ENCODE measurements at regions not wholly inside any gene's neighbourhood (a gene's known extent, or its start where the extent isn't known, plus 50 kb on each side); places are given as distances from the start of the nearest gene placed in this dataset.

GRCh38 chr13:70275841-70276240 lies 167.6 kb upstream of the KLHL1 start:
- Histone ChIP-seq H3K27me3 (no peaks in the 10 kb centered on the region), H3K9me3 (no peaks in the 10 kb centered on the region), H3K4me1 (no peaks in the 10 kb centered on the region), H3K27ac (no peak overlapping the region), H3K4me3 (no peak overlapping the region), H3K36me3 (no peaks in the 10 kb centered on the region)
- WGBS, 2 donors (ENCODE audit: low coverage in 1 of 2): 68% methylated on average over 1 of the region's 1 CpG; no CpG with 5 or more reads in 1 of the 2 donors
- TF ChIP-seq POLR2AphosphoS5 (IDR thresholded peaks at IDR 0.05) (no peak), POLR2A (IDR thresholded peaks at IDR 0.05) (no peak), EP300 (IDR thresholded peaks at IDR 0.05; ENCODE audit: low read depth) (no peak), CTCF (IDR thresholded peaks at IDR 0.05) (no peak)
- in situ Hi-C loops (cut with MboI; ENCODE audit: low pct_ligation_motif_present in 1 of 4, low pct_unique_long_range_greater_than_20kb in 1 of 4, low sequenced_read_pairs in 3 of 4) (no loop called here), intact Hi-C loops (cut with DNase I; ENCODE audit: low total_unique reads) (no loop called here)
- DNase-seq: no peak

- Histone ChIP-seq H3K4me3 (no peak overlapping the region), H3K4me1 (no peaks in the 10 kb centered on the region), H3K36me3 (no peaks in the 10 kb centered on the region), H3K27me3 (no peaks in the 10 kb centered on the region), H3K27ac (no peak overlapping the region), H3K9me3 (no peaks in the 10 kb centered on the region)
- TF ChIP-seq POLR2AphosphoS5 (IDR thresholded peaks at IDR 0.05): no peak
- TF ChIP-seq EP300 (IDR thresholded peaks at IDR 0.05; ENCODE audit: low read depth): no peak
- no peak for TF ChIP-seq CTCF (IDR thresholded peaks at IDR 0.05)
- no peak for TF ChIP-seq POLR2A (IDR thresholded peaks at IDR 0.05)
- in situ Hi-C loops (cut with MboI; ENCODE audit: low pct_ligation_motif_present in 1 of 4, low pct_unique_long_range_greater_than_20kb in 1 of 4, low sequenced_read_pairs in 3 of 4): no loop called here
- DNase-seq: no peak
- WGBS, 2 donors (ENCODE audit: low coverage in 1 of 2): 92% methylated on average over 22 of the region's 22 CpGs; no CpG with 5 or more reads in 1 of the 2 donors
- intact Hi-C loops (cut with DNase I; ENCODE audit: low total_unique reads): no loop called here
These were observed 147.2 kb upstream of the KLHL1 start for GRCh38 chr13:70255406-70255991.

GRCh38 chr13:70253834-70254233 lies 145.6 kb upstream of the KLHL1 start:
- Histone ChIP-seq H3K4me1 (no peaks in the 10 kb centered on the region), H3K27ac (no peak overlapping the region), H3K4me3 (no peak overlapping the region), H3K36me3 (no peaks in the 10 kb centered on the region), H3K9me3 (no peaks in the 10 kb centered on the region), H3K27me3 (no peaks in the 10 kb centered on the region)
- no peak for TF ChIP-seq EP300 (IDR thresholded peaks at IDR 0.05; ENCODE audit: low read depth)
- no peak for TF ChIP-seq POLR2AphosphoS5 (IDR thresholded peaks at IDR 0.05)
- no peak for TF ChIP-seq POLR2A (IDR thresholded peaks at IDR 0.05)
- TF ChIP-seq CTCF (IDR thresholded peaks at IDR 0.05): no peak
- in situ Hi-C loops (cut with MboI; ENCODE audit: low pct_ligation_motif_present in 1 of 4, low pct_unique_long_range_greater_than_20kb in 1 of 4, low sequenced_read_pairs in 3 of 4): no loop called here
- 27% methylated on average over 1 of the region's 1 CpG; no CpG with 5 or more reads in 1 of the 2 donors for WGBS, 2 donors (ENCODE audit: low coverage in 1 of 2)
- no peak for DNase-seq
- intact Hi-C loops (cut with DNase I; ENCODE audit: low total_unique reads): no loop called here

DNA sequence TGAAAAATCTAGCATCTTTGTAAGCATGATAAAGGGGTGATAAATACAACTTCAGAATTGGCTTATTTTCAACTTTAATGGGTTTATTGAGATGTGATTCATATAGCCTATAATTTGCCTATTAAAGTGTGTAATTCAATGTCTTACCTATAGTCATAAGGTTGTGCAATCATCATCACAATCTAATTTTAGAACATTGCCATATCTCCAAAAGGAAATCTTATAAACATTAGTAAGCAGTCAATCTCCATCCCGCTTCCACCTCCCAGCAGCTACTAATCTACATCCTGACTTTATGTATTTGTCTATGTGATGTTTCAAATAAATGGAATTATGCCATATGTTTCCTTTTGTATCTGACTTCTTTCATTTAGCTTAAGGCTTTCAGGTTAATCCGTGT lies 145.2 kb upstream of the KLHL1 start:
- in situ Hi-C loops (cut with MboI; ENCODE audit: low pct_ligation_motif_present in 1 of 4, low pct_unique_long_range_greater_than_20kb in 1 of 4, low sequenced_read_pairs in 3 of 4): no loop called here
- WGBS, 2 donors (ENCODE audit: low coverage in 1 of 2): 48 to 50% methylated on average over 2 of the region's 2 CpGs
- Histone ChIP-seq H3K36me3 (no peaks in the 10 kb centered on the region), H3K4me1 (no peaks in the 10 kb centered on the region), H3K27me3 (no peaks in the 10 kb centered on the region), H3K9me3 (no peaks in the 10 kb centered on the region), H3K4me3 (no peak overlapping the region), H3K27ac (no peak overlapping the region)
- TF ChIP-seq POLR2AphosphoS5 (IDR thresholded peaks at IDR 0.05) (no peak), EP300 (IDR thresholded peaks at IDR 0.05; ENCODE audit: low read depth) (no peak), CTCF (IDR thresholded peaks at IDR 0.05) (no peak), POLR2A (IDR thresholded peaks at IDR 0.05) (no peak)
- intact Hi-C loops (cut with DNase I; ENCODE audit: low total_unique reads): no loop called here
- no peak for DNase-seq
